ENCODE measurements at regions not wholly inside any gene's neighbourhood (a gene's known extent, or its start where the extent isn't known, plus 50 kb on each side); places are given as distances from the start of the nearest gene placed in this dataset.

DNA sequence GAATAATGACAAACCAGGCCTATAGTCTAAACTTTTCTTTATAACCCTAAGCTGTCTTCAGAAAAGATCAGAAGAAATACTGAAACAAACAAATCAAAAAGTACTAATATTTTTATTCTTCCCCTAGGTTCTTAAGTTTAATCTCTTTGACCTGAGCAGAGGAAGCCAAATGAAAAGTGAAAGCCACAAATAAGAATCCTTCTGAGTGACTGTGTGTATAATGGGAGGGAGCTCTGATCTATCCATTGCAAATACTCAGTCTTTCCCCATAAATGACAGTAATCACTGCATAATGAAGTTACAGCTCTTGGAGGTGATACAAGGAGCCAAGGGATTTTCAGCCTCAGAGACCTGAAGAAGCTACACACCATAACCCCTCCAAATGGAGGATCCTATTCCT, 126.9 kb upstream of the ATP10B start:
- ChIA-PET CTCF (no interaction called here), POLR2A (no interaction called here)
- no peak for TF ChIP-seq YY1 (IDR thresholded peaks at IDR 0.05; ENCODE audit: low read depth)
- TF ChIP-seq, protein P1, sequence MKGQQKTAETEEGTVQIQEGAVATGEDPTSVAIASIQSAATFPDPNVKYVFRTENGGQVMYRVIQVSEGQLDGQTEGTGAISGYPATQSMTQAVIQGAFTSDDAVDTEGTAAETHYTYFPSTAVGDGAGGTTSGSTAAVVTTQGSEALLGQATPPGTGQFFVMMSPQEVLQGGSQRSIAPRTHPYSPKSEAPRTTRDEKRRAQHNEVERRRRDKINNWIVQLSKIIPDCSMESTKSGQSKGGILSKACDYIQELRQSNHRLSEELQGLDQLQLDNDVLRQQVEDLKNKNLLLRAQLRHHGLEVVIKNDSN (IDR thresholded peaks at IDR 0.05; ENCODE audit: borderline replicate concordance, low read depth): no peak
- TF ChIP-seq TCF12 (IDR thresholded peaks at IDR 0.05): no peak
- no peak for TF ChIP-seq EZH2phosphoT487 (IDR thresholded peaks at IDR 0.05; ENCODE audit: borderline replicate concordance, low read depth)
- TF ChIP-seq GABPA (IDR thresholded peaks at IDR 0.05; ENCODE audit: low read depth): no peak
- TF ChIP-seq CHD2 (IDR thresholded peaks at IDR 0.05; ENCODE audit: low read length, partially characterized antibody): no peak
- no peak for TF ChIP-seq FOSL2 (IDR thresholded peaks at IDR 0.05; ENCODE audit: borderline replicate concordance, low read depth)
- no peak for TF ChIP-seq GATA2 (CRISPR knock-in tag; IDR thresholded peaks at IDR 0.05)
- TF ChIP-seq, protein P2, sequence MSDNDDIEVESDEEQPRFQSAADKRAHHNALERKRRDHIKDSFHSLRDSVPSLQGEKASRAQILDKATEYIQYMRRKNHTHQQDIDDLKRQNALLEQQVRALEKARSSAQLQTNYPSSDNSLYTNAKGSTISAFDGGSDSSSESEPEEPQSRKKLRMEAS (IDR thresholded peaks at IDR 0.05; ENCODE audit: low read depth): no peak
- TF ChIP-seq, protein P3, sequence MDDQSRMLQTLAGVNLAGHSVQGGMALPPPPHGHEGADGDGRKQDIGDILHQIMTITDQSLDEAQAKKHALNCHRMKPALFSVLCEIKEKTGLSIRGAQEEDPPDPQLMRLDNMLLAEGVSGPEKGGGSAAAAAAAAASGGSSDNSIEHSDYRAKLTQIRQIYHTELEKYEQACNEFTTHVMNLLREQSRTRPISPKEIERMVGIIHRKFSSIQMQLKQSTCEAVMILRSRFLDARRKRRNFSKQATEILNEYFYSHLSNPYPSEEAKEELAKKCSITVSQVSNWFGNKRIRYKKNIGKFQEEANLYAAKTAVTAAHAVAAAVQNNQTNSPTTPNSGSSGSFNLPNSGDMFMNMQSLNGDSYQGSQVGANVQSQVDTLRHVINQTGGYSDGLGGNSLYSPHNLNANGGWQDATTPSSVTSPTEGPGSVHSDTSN (IDR thresholded peaks at IDR 0.05): no peak
- H3F3A ChIP-seq (replicated peaks; ENCODE audit: insufficient read depth): no peaks in the 10 kb centered on the region
- no peaks in the 10 kb centered on the region for H4K20me1 ChIP-seq (ENCODE audit: insufficient read depth)
- no peak overlapping the region for H3K9ac ChIP-seq
- H3K27ac ChIP-seq (ENCODE audit: low read depth in 2 of 2, low read length in 1 of 2): no peak overlapping the region
- H3K4me3 ChIP-seq (ENCODE audit: low read depth in 2 of 2, low read length in 1 of 2): no peak overlapping the region
- H3K4me1 ChIP-seq (ENCODE audit: control insufficient read depth in 1 of 2, insufficient read depth in 2 of 2, low read depth in 1 of 2, low read length in 1 of 2): no peaks in the 10 kb centered on the region
- H3K27me3 ChIP-seq (ENCODE audit: insufficient read depth): no peaks in the 10 kb centered on the region
- no peaks in the 10 kb centered on the region for H3K79me2 ChIP-seq (ENCODE audit: insufficient read depth)
- H3K9me3 ChIP-seq: no peaks in the 10 kb centered on the region
- DNase-seq: no peak
- H3K9me2 ChIP-seq: no peaks in the 10 kb centered on the region
- no peak overlapping the region for H2AFZ ChIP-seq (ENCODE audit: low read depth)
- H3K36me3 ChIP-seq (replicated peaks in 1 of 2; ENCODE audit: control insufficient read depth in 1 of 2, insufficient read depth in 2 of 2, low read length in 1 of 2): no peaks in the 10 kb centered on the region
- H3K4me2 ChIP-seq: no peak overlapping the region

DNA sequence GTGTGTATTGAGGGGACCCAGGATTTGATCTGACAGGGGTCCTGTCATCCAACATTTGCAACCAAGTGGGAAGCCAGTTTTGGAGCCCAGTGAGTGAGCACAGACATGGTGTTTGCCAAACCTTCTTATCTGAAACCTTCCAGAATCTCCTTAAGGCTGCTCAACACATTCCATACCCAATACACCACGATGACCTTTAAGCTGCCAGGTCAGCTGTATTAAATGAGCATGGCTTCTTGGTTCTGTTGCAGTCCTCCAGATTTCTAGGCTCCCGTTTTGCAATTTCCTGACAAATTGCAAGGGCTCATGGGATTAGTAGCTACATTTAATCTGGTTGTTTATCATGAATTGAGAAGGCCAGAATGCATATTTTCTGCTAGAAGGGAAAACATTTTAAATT, 124.2 kb upstream of the ATP10B start:
- Histone ChIP-seq H3K4me1 (ENCODE audit: control insufficient read depth in 1 of 2, insufficient read depth in 2 of 2, low read depth in 1 of 2, low read length in 1 of 2) (no peaks in the 10 kb centered on the region), H3K27ac (ENCODE audit: low read depth in 2 of 2, low read length in 1 of 2) (no peak overlapping the region), H3K9me2 (no peaks in the 10 kb centered on the region), H3K36me3 (replicated peaks in 1 of 2; ENCODE audit: control insufficient read depth in 1 of 2, insufficient read depth in 2 of 2, low read length in 1 of 2) (no peaks in the 10 kb centered on the region), H3K27me3 (ENCODE audit: insufficient read depth) (no peaks in the 10 kb centered on the region), H3K9me3 (no peaks in the 10 kb centered on the region), H3K9ac (no peak overlapping the region), H3F3A (replicated peaks; ENCODE audit: insufficient read depth) (no peaks in the 10 kb centered on the region), H3K4me2 (no peak overlapping the region), H2AFZ (ENCODE audit: low read depth) (no peak overlapping the region), H3K79me2 (ENCODE audit: insufficient read depth) (no peaks in the 10 kb centered on the region), H4K20me1 (ENCODE audit: insufficient read depth) (no peaks in the 10 kb centered on the region), H3K4me3 (ENCODE audit: low read depth in 2 of 2, low read length in 1 of 2) (no peak overlapping the region)
- TF ChIP-seq GATA2 (CRISPR knock-in tag; IDR thresholded peaks at IDR 0.05) (no peak), MEF2A (IDR thresholded peaks at IDR 0.05; ENCODE audit: borderline replicate concordance, low read depth) (no peak), GABPA (IDR thresholded peaks at IDR 0.05; ENCODE audit: low read depth) (no peak), YY1 (IDR thresholded peaks at IDR 0.05; ENCODE audit: low read depth) (no peak), FOXM1 (IDR thresholded peaks at IDR 0.05; ENCODE audit: low read depth) (no peak), FOXJ3 (CRISPR knock-in tag; IDR thresholded peaks at IDR 0.05) (no peak), EZH2phosphoT487 (IDR thresholded peaks at IDR 0.05; ENCODE audit: borderline replicate concordance, low read depth) (no peak), SMC3 (IDR thresholded peaks at IDR 0.05; ENCODE audit: low read depth, low read length) (no peak), RFX5 (IDR thresholded peaks at IDR 0.05; ENCODE audit: low read length) (no peak), JUND (IDR thresholded peaks at IDR 0.05) (no peak), NFIC (IDR thresholded peaks at IDR 0.05; ENCODE audit: borderline replicate concordance) (no peak)
- TF ChIP-seq, protein P4, sequence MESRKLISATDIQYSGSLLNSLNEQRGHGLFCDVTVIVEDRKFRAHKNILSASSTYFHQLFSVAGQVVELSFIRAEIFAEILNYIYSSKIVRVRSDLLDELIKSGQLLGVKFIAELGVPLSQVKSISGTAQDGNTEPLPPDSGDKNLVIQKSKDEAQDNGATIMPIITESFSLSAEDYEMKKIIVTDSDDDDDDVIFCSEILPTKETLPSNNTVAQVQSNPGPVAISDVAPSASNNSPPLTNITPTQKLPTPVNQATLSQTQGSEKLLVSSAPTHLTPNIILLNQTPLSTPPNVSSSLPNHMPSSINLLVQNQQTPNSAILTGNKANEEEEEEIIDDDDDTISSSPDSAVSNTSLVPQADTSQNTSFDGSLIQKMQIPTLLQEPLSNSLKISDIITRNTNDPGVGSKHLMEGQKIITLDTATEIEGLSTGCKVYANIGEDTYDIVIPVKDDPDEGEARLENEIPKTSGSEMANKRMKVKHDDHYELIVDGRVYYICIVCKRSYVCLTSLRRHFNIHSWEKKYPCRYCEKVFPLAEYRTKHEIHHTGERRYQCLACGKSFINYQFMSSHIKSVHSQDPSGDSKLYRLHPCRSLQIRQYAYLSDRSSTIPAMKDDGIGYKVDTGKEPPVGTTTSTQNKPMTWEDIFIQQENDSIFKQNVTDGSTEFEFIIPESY (IDR thresholded peaks at IDR 0.05; ENCODE audit: borderline replicate concordance, low read depth): no peak
- TF ChIP-seq, protein P3 (IDR thresholded peaks at IDR 0.05): no peak
- TF ChIP-seq, protein P5, sequence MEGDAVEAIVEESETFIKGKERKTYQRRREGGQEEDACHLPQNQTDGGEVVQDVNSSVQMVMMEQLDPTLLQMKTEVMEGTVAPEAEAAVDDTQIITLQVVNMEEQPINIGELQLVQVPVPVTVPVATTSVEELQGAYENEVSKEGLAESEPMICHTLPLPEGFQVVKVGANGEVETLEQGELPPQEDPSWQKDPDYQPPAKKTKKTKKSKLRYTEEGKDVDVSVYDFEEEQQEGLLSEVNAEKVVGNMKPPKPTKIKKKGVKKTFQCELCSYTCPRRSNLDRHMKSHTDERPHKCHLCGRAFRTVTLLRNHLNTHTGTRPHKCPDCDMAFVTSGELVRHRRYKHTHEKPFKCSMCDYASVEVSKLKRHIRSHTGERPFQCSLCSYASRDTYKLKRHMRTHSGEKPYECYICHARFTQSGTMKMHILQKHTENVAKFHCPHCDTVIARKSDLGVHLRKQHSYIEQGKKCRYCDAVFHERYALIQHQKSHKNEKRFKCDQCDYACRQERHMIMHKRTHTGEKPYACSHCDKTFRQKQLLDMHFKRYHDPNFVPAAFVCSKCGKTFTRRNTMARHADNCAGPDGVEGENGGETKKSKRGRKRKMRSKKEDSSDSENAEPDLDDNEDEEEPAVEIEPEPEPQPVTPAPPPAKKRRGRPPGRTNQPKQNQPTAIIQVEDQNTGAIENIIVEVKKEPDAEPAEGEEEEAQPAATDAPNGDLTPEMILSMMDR (IDR thresholded peaks at IDR 0.05): no peak
- TF ChIP-seq, protein P6, sequence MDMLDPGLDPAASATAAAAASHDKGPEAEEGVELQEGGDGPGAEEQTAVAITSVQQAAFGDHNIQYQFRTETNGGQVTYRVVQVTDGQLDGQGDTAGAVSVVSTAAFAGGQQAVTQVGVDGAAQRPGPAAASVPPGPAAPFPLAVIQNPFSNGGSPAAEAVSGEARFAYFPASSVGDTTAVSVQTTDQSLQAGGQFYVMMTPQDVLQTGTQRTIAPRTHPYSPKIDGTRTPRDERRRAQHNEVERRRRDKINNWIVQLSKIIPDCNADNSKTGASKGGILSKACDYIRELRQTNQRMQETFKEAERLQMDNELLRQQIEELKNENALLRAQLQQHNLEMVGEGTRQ (IDR thresholded peaks at IDR 0.05; ENCODE audit: borderline replicate concordance, low read depth, low read length): no peak
- WGBS (ENCODE audit: low lambda C conversion rate): 0% methylated on average over 2 of the region's 2 CpGs
- ChIA-PET CTCF (no interaction called here), POLR2A (no interaction called here)
- DNase-seq: no peak

All from SK-N-SH (cell line).